SK-N-MC (cell line): ENCODE measurements at regions not wholly inside any gene's neighbourhood (a gene's known extent, or its start where the extent isn't known, plus 50 kb on each side); places are given as distances from the start of the nearest gene placed in this dataset.

ENCODE experiments used
- DNase-seq: peaks from one replicate; pipeline ENCODE4 v3.0.0-alpha.2; 2011; ENCODE audit warnings: low read depth, low spot score
- H3K27ac ChIP-seq: fragments of 200-600 bp; sonication (generic); 2 replicates; pipeline ENCODE4 v1.5.1; 2016; ENCODE audit warnings: mixed run types
- H3K36me3 ChIP-seq: fragments of 200-600 bp; sonication (generic); 2 replicates; pipeline ENCODE4 v1.6.1; 2017; ENCODE audit warnings: antibody characterized with exemption, low read length, mixed read lengths; ENCODE audit not compliant: insufficient read depth
- H3K4me3 ChIP-seq: fragments of 200-600 bp; sonication (generic); 2 replicates; pipeline ENCODE4 v1.5.1; 2016
- H3K9ac ChIP-seq: fragments of 200-600 bp; sonication (generic); 2 replicates; pipeline ENCODE4 v1.8.0; 2017; ENCODE audit warnings: mixed run types, mixed read lengths; ENCODE audit not compliant: insufficient read length
- H3K9me3 ChIP-seq: fragments of 200-600 bp; sonication (generic); 2 replicates; pipeline ENCODE4 v1.6.1; 2017; ENCODE audit warnings: low read depth, mild to moderate bottlenecking, antibody characterized with exemption, low read length, moderate library complexity, mixed read lengths
- EZH2 ChIP-seq: fragments of 200-600 bp; sonication (generic); IDR thresholded peaks from one replicate; pipeline ENCODE4 v1.6.1; 2017; ENCODE audit warnings: antibody characterized with exemption
- FOXP2 ChIP-seq: optimal IDR thresholded peaks from 2 replicates; pipeline ENCODE3; 2011; ENCODE audit warnings: mild to moderate bottlenecking, moderate library complexity; ENCODE audit not compliant: insufficient read depth; ENCODE audit errors: extremely low read length, control extremely low read depth
- POLR2AphosphoS5 ChIP-seq: IDR thresholded peaks from 2 replicates; pipeline ENCODE4 v1.6.1; 2012; ENCODE audit warnings: mild to moderate bottlenecking, low read depth, low read length, borderline replicate concordance

DNA sequence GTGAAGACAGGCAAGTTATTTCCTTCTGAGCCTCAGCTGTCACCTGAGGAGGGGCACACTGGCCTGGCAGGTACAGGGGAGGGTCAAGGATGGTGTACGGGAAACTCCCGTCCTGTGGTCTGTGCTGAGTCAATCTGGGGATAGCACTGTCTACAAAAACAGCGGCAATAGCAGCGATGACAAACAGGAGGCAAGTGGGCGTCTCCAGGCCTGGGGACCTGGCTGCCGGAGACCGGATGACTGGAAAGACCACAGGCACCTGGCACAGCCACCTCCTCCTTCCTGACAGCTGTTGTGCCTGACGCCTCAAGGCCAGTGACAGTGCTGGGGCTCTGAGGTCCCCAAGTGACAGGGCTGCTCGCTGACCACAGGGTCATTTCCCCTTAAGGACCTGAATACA lies 202.1 kb upstream of the HS6ST1 start:
- Histone ChIP-seq H3K4me3 (no peak overlapping the region), H3K9me3 (no peaks in the 10 kb centered on the region), H3K27ac (no peak overlapping the region), H3K9ac (no peak overlapping the region), H3K36me3 (no peaks in the 10 kb centered on the region)
- DNase-seq: no peak
- TF ChIP-seq FOXP2: no peak
- TF ChIP-seq EZH2: no peak
- TF ChIP-seq POLR2AphosphoS5: no peak

- no peak for DNase-seq
- no peaks in the 10 kb centered on the region for H3K9me3 ChIP-seq
- H3K9ac ChIP-seq: no peak overlapping the region
- H3K4me3 ChIP-seq: no peak overlapping the region
- no peak overlapping the region for H3K27ac ChIP-seq
- TF ChIP-seq FOXP2: no peak
- TF ChIP-seq EZH2: no peak
- TF ChIP-seq POLR2AphosphoS5: no peak
- no peaks in the 10 kb centered on the region for H3K36me3 ChIP-seq
Measured at GRCh38 chr2:128521482-128521881, 202.8 kb upstream of the HS6ST1 start.

- no peak overlapping the region for H3K4me3 ChIP-seq
Measured at GRCh38 chr2:128522829-128523228, 204.2 kb upstream of the HS6ST1 start.

DNA sequence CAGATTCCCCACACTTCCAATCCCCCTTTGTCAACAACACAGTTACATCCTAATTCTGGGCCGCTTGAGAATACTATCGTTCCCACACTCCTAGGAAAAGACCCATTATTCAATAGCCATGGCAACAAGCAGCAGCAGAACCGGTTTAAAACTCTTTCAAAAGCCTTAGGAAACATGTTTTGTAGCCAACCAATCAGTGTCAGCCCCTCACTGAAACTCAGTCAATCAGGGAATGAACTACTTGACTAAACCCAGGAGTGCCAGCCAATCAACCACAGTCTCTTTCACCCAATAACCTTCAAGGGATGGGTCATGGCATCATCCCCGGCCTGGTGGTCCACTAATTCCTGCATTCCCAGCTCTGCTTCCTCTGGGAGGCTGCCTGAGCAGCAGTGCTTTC lies 204.8 kb upstream of the HS6ST1 start:
- Histone ChIP-seq H3K4me3 (no peak overlapping the region), H3K36me3 (no peaks in the 10 kb centered on the region), H3K9me3 (no peaks in the 10 kb centered on the region), H3K27ac (no peak overlapping the region), H3K9ac (no peak overlapping the region)
- DNase-seq: no peak
- TF ChIP-seq POLR2AphosphoS5 (no peak), FOXP2 (no peak), EZH2 (no peak)

More at GRCh38 chr2:128522829-128523228, 204.2 kb upstream of the HS6ST1 start:
- no peak for DNase-seq
- Histone ChIP-seq H3K27ac (no peak overlapping the region), H3K36me3 (no peaks in the 10 kb centered on the region), H3K9ac (no peak overlapping the region), H3K9me3 (no peaks in the 10 kb centered on the region)
- TF ChIP-seq POLR2AphosphoS5 (no peak), FOXP2 (no peak), EZH2 (no peak)

- Histone ChIP-seq H3K36me3 (no peaks in the 10 kb centered on the region), H3K27ac (no peak overlapping the region), H3K9ac (no peak overlapping the region), H3K9me3 (no peaks in the 10 kb centered on the region), H3K4me3 (no peak overlapping the region)
- TF ChIP-seq EZH2: no peak
- no peak for TF ChIP-seq POLR2AphosphoS5
- TF ChIP-seq FOXP2: no peak
- DNase-seq: no peak
Measured at GRCh38 chr2:128524183-128524582, 205.5 kb upstream of the HS6ST1 start.

DNA sequence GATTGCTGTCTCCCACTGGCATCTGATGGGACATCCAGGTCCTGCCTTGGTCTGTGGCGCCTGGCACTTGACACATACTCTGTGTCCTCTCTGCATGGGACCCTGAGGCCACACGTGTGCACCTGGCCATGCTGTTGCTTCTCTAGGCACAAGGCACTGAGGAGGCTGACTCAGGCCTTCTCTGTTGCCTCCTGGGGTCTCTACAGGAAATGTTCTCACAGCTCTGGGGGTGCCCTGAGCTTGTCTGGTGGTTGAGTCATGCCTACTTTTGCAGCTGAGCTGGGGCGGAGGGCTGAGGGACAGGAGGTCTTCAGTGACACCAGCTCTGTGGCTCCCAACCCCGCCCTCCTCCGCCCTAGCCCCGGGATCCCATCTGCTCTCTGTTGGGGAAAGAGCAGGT lies 207.0 kb upstream of the HS6ST1 start:
- Histone ChIP-seq H3K9ac (no peak overlapping the region), H3K27ac (no peak overlapping the region), H3K36me3 (no peaks in the 10 kb centered on the region), H3K4me3 (no peak overlapping the region), H3K9me3 (no peaks in the 10 kb centered on the region)
- no peak for DNase-seq
- no peak for TF ChIP-seq EZH2
- TF ChIP-seq POLR2AphosphoS5: no peak
- TF ChIP-seq FOXP2: no peak

DNA sequence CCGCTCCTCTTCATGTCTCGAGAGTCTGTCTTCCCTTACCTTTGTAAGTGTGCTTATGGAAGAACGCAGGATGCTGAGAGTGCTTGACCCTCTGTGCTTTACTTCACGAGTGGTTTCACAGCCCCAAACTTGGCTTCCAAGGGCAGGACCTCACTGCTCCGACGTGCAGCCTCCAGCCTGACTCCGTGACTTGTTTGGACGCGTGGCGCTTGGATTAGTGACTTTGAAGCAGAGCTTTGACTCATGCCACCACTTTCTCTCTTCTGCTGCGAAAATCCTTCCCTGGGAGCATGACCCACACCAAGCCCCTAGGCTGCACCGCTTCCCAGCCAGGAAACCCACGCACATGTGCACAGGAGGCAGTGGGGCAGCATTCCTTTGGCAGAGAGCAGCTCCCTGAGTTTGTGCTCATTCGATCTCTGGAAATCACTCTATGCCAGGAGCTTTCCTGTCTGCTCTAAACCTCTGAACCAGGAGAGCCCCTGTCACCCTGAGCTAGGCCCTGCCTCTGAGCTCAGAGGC lies 207.8 kb upstream of the HS6ST1 start:
- Histone ChIP-seq H3K27ac (no peak overlapping the region), H3K4me3 (no peak overlapping the region), H3K9ac (no peak overlapping the region), H3K36me3 (no peaks in the 10 kb centered on the region), H3K9me3 (no peaks in the 10 kb centered on the region)
- no peak for DNase-seq
- TF ChIP-seq FOXP2 (no peak), EZH2 (no peak), POLR2AphosphoS5 (no peak)

DNA sequence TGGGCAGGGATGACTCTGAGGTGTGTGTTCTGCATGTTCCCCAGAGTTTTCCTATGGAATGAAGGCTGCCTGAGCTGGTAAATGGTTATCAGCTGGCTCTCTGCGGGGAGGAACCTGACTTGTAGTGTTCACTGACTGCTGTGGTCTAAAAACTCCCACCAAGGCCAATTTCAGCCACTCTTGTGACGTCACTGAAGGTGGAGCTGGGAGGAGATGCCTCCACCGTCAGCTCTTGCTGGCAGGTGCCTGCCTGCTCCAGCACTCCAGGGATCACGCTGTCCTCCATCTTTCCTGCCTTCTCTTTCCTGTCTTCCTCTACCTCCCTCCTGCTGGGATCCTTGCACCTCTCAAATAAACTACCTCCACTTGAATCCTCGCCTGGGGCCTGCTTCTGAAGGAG lies 209.5 kb upstream of the HS6ST1 start:
- Histone ChIP-seq H3K4me3 (no peak overlapping the region), H3K9me3 (no peaks in the 10 kb centered on the region), H3K9ac (no peak overlapping the region), H3K27ac (no peak overlapping the region), H3K36me3 (no peaks in the 10 kb centered on the region)
- TF ChIP-seq POLR2AphosphoS5 (no peak), EZH2 (no peak), FOXP2 (no peak)
- no peak for DNase-seq

DNA sequence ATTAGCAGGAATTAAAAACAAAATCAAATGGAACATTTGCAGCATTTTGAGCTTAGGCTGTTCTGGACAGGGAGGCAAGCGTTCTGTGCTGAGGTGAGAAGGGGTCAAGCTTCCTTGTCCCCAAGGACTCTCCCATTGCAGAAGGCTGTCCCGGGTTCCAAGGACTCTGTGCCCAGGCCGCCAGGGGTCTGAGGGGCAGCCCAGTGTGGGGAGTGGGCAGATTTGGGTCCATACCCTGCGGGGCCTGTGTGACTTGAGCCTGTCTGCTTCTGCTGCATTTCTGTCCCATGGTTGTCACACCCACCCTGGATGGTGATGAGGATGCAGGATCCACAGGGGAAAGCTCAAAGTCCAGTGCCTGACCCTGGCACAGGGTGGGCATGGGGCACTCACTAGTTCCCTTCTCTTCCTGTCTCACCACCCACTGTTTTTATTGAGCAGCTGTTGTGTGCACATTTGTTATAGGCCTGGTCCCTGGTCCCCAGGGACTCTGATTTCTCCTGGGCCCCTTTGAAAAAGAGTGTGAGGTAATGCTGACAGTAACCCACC lies 211.4 kb upstream of the HS6ST1 start:
- no peak overlapping the region for H3K9ac ChIP-seq
- no peaks in the 10 kb centered on the region for H3K36me3 ChIP-seq
- no peak overlapping the region for H3K4me3 ChIP-seq
- H3K27ac ChIP-seq: no peak overlapping the region
- H3K9me3 ChIP-seq: no peaks in the 10 kb centered on the region
- DNase-seq: no peak
- no peak for TF ChIP-seq EZH2
- no peak for TF ChIP-seq POLR2AphosphoS5
- TF ChIP-seq FOXP2: no peak
